Colonic mucosa (tissue), 4 donors: ENCODE measurements at regions not wholly inside any gene's neighbourhood (a gene's known extent, or its start where the extent isn't known, plus 50 kb on each side); places are given as distances from the start of the nearest gene placed in this dataset.
A peak's percentile ranks its signal among the peaks of the same experiment; 100 is the strongest.

Experiments
- DNase-seq: peaks from one replicate; pipeline ENCODE4 v3.0.0-alpha.2; 2020
- H3K27ac ChIP-seq: fragments of 200-600 bp; one replicate; pipeline ENCODE4 v1.8.0; 2021
- H3K27me3 ChIP-seq: fragments of 200-600 bp; one replicate; pipeline ENCODE4 v1.8.0; 2021
- H3K36me3 ChIP-seq: fragments of 200-600 bp; one replicate; pipeline ENCODE4 v1.8.0; 2021
- H3K4me1 ChIP-seq: fragments of 200-600 bp; one replicate; pipeline ENCODE4 v1.8.0; 2021; ENCODE audit warnings: mild to moderate bottlenecking
- H3K4me3 ChIP-seq: fragments of 200-600 bp; one replicate; pipeline ENCODE4 v1.8.0; 2021
- H3K9ac ChIP-seq, 2 donors: one replicate each; pipeline ENCODE4 v1.7.0; 2013; ENCODE audit warnings: control low read depth in 2 of 2, low read depth in 2 of 2, low read length in 2 of 2
- H3K9me3 ChIP-seq: fragments of 200-600 bp; one replicate; pipeline ENCODE4 v1.8.0; 2021
- CTCF ChIP-seq: fragments of 200-600 bp; IDR thresholded peaks from one replicate; pipeline ENCODE4 v1.8.0; 2022; ENCODE audit warnings: antibody characterized with exemption, mild to moderate bottlenecking
- intact Hi-C: fragments of 100-400 bp; cut with DNase I; formaldehyde crosslinking; loops from one replicate; pipeline ENCODE4 v1.14.1; 2022
- donor health status: healthy.
- donor health status: DM: no; HTN: no; CAD: no.
- donor health status: DM: no; HTN: no; CAD: no.

GRCh38 chr7:32316839-32317238 lies 173.3 kb downstream of the LSM5 start:
- peaks cover 10% of the 10 kb centered on the region for H3K27me3 ChIP-seq
- H3K27ac ChIP-seq = no peak overlapping the region
- no peaks in the 10 kb centered on the region for H3K9me3 ChIP-seq
- no peak for DNase-seq
- H3K9ac ChIP-seq = no peak overlapping the region
- H3K36me3 ChIP-seq = no peaks in the 10 kb centered on the region
- intact Hi-C loops = no loop called here
- no peaks in the 10 kb centered on the region for H3K4me1 ChIP-seq
- no peak for TF ChIP-seq CTCF
- no peak overlapping the region for H3K4me3 ChIP-seq

GRCh38 chr7:32314761-32315160 lies 175.4 kb downstream of the LSM5 start:
- Histone ChIP-seq H3K27me3 (peaks cover 10% of the 10 kb centered on the region), H3K27ac (no peak overlapping the region), H3K9ac (no peak overlapping the region), H3K9me3 (no peaks in the 10 kb centered on the region), H3K4me1 (no peaks in the 10 kb centered on the region), H3K4me3 (no peak overlapping the region), H3K36me3 (no peaks in the 10 kb centered on the region)
- intact Hi-C loops = no loop called here
- no peak for TF ChIP-seq CTCF
- no peak for DNase-seq

- H3K4me3 ChIP-seq = no peak overlapping the region
- DNase-seq = no peak
- no peaks in the 10 kb centered on the region for H3K36me3 ChIP-seq
- H3K27ac ChIP-seq = no peak overlapping the region
- H3K9ac ChIP-seq = no peak overlapping the region
- H3K9me3 ChIP-seq = no peaks in the 10 kb centered on the region
- intact Hi-C loops = no loop called here
- H3K4me1 ChIP-seq = no peaks in the 10 kb centered on the region
- no peak for TF ChIP-seq CTCF
- H3K27me3 ChIP-seq = peaks cover 13% of the 10 kb centered on the region
Observed at GRCh38 chr7:32301427-32301826, 188.8 kb downstream of the LSM5 start.

- H3K36me3 ChIP-seq = no peaks in the 10 kb centered on the region
- peak overlapping the region; percentile 20 for H3K4me3 ChIP-seq
- H3K27me3 ChIP-seq = peaks cover 13% of the 10 kb centered on the region
- intact Hi-C loops = no loop called here
- H3K4me1 ChIP-seq = no peaks in the 10 kb centered on the region
- TF ChIP-seq CTCF = no peak
- no peak overlapping the region for H3K9ac ChIP-seq
- no peaks in the 10 kb centered on the region for H3K9me3 ChIP-seq
- no peak for DNase-seq
- no peak overlapping the region for H3K27ac ChIP-seq
Observed at GRCh38 chr7:32299133-32299702, 191.0 kb downstream of the LSM5 start.

- intact Hi-C loops = no loop called here
- DNase-seq = no peak
- H3K27me3 ChIP-seq = peaks cover 13% of the 10 kb centered on the region
- no peaks in the 10 kb centered on the region for H3K9me3 ChIP-seq
- no peaks in the 10 kb centered on the region for H3K36me3 ChIP-seq
- H3K4me1 ChIP-seq = no peaks in the 10 kb centered on the region
- peak overlapping the region; percentile 20 for H3K4me3 ChIP-seq
- H3K9ac ChIP-seq = no peak overlapping the region
- TF ChIP-seq CTCF = no peak
- no peak overlapping the region for H3K27ac ChIP-seq
Observed at GRCh38 chr7:32298408-32299132, 191.6 kb downstream of the LSM5 start.
